OCI-LY3 (cell line): ENCODE measurements at regions not wholly inside any gene's neighbourhood (a gene's known extent, or its start where the extent isn't known, plus 50 kb on each side); places are given as distances from the start of the nearest gene placed in this dataset.

Experiments used
- H2AFZ ChIP-seq: fragments of 200-600, 300-600 bp; shearing (Covaris generic); 2 replicates; pipeline ENCODE4 v1.6.0; 2014; ENCODE audit warnings: antibody characterized with exemption, low read depth, low read length
- H3K27ac ChIP-seq: fragments of 200-600, 300-600 bp; sonication (generic); 2 replicates; pipeline ENCODE4 v1.5.1; 2014; ENCODE audit warnings: mild to moderate bottlenecking, low read length, moderate library complexity, mixed read lengths
- H3K27me3 ChIP-seq: fragments of 200-600, 300-600 bp; sonication (generic); 2 replicates; pipeline ENCODE4 v1.6.1; 2014; ENCODE audit warnings: low read depth, low read length, mixed read lengths
- H3K36me3 ChIP-seq: fragments of 200-600, 300-600 bp; sonication (generic); replicated peaks from 2 replicates; pipeline ENCODE3; 2014; ENCODE audit warnings: low read depth, low read length, mixed read lengths
- H3K4me1 ChIP-seq: fragments of 300-600, 200-600 bp; sonication (generic); 2 replicates; pipeline ENCODE4 v1.6.1; 2014; ENCODE audit warnings: low read length, mixed read lengths
- H3K4me2 ChIP-seq: fragments of 200-600, 300-600 bp; sonication (generic); 2 replicates; pipeline ENCODE4 v1.6.1; 2014; ENCODE audit warnings: low read length, mixed read lengths
- H3K4me3 ChIP-seq: fragments of 300-600, 200-600 bp; sonication (generic); 2 replicates; pipeline ENCODE4 v1.5.1; 2014; ENCODE audit warnings: antibody characterized with exemption, mild to moderate bottlenecking, low read length, moderate library complexity
- H3K79me2 ChIP-seq: fragments of 300-600, 200-600 bp; shearing (Covaris generic); 2 replicates; pipeline ENCODE4 v1.6.1; 2014; ENCODE audit warnings: mild to moderate bottlenecking, low read length, mixed read lengths
- H3K9ac ChIP-seq: fragments of 300-600, 200-600 bp; shearing (Covaris generic); 2 replicates; pipeline ENCODE4 v1.6.0; 2014; ENCODE audit warnings: mild to moderate bottlenecking, low read length, moderate library complexity
- H3K9me3 ChIP-seq: fragments of 200-600, 300-600 bp; shearing (Covaris generic); 2 replicates; pipeline ENCODE4 v1.6.1; 2014; ENCODE audit warnings: low read length, mixed read lengths; ENCODE audit not compliant: insufficient read depth
- H4K20me1 ChIP-seq: fragments of 200-600, 300-600 bp; sonication (generic); 2 replicates; pipeline ENCODE4 v1.6.1; 2016; ENCODE audit warnings: low read length, mixed read lengths; ENCODE audit not compliant: insufficient read depth
- CTCF ChIP-seq: fragments of 200-600, 300-600 bp; sonication (generic); IDR thresholded peaks from 2 replicates; pipeline ENCODE4 v1.5.1; 2014; ENCODE audit warnings: antibody characterized with exemption, low read length, low read depth
- EZH2phosphoT487 ChIP-seq: fragments of 200-600 bp; shearing (Covaris generic); IDR thresholded peaks from 2 replicates; pipeline ENCODE4 v1.6.1; 2018; ENCODE audit warnings: antibody characterized with exemption, mixed run types, low read depth

DNA sequence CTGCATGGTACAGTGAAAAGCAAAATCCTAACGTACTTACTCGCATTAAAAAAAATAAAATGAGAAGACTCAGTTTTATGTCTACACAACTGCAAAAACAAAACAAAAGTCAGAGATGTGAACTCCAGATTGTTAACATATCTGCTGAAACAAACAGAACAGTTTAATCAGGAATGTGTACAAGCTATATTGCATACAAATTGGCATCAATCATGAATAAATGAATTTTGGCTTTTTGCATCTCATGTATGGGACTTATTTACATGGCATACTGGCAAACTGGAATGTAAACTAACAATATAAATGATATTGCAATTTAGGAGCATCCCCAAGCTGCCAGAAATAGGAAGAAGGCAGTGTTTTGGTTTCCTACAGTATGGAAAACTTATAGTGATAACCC is 79.6 kb upstream of the NSMCE3 start:
- Histone ChIP-seq H3K27ac (no peak overlapping the region), H3K9me3 (no peaks in the 10 kb centered on the region), H3K9ac (no peak overlapping the region), H3K36me3 (no peaks in the 10 kb centered on the region), H3K4me1 (no peaks in the 10 kb centered on the region), H4K20me1 (no peaks in the 10 kb centered on the region), H2AFZ (no peak overlapping the region), H3K4me2 (no peak overlapping the region), H3K4me3 (no peak overlapping the region), H3K27me3 (no peaks in the 10 kb centered on the region), H3K79me2 (no peaks in the 10 kb centered on the region)
- TF ChIP-seq EZH2phosphoT487, result no peak
- no peak for TF ChIP-seq CTCF

- Histone ChIP-seq H4K20me1 (no peaks in the 10 kb centered on the region), H2AFZ (no peak overlapping the region), H3K79me2 (no peaks in the 10 kb centered on the region), H3K9ac (no peak overlapping the region), H3K4me2 (no peak overlapping the region), H3K36me3 (no peaks in the 10 kb centered on the region), H3K4me3 (no peak overlapping the region), H3K27ac (no peak overlapping the region), H3K9me3 (no peaks in the 10 kb centered on the region), H3K27me3 (no peaks in the 10 kb centered on the region), H3K4me1 (no peaks in the 10 kb centered on the region)
- no peak for TF ChIP-seq EZH2phosphoT487
- no peak for TF ChIP-seq CTCF
Measured at GRCh38 chr15:29348336-29348914, 78.8 kb upstream of the NSMCE3 start.

GRCh38 chr15:29346998-29347397 is 77.4 kb upstream of the NSMCE3 start:
- no peak overlapping the region for H3K9ac ChIP-seq
- no peak overlapping the region for H2AFZ ChIP-seq
- H3K4me3 ChIP-seq, result no peak overlapping the region
- no peaks in the 10 kb centered on the region for H4K20me1 ChIP-seq
- no peaks in the 10 kb centered on the region for H3K36me3 ChIP-seq
- H3K9me3 ChIP-seq, result no peaks in the 10 kb centered on the region
- no peaks in the 10 kb centered on the region for H3K79me2 ChIP-seq
- H3K4me1 ChIP-seq, result no peaks in the 10 kb centered on the region
- TF ChIP-seq EZH2phosphoT487, result no peak
- no peak overlapping the region for H3K27ac ChIP-seq
- no peaks in the 10 kb centered on the region for H3K27me3 ChIP-seq
- no peak overlapping the region for H3K4me2 ChIP-seq

DNA sequence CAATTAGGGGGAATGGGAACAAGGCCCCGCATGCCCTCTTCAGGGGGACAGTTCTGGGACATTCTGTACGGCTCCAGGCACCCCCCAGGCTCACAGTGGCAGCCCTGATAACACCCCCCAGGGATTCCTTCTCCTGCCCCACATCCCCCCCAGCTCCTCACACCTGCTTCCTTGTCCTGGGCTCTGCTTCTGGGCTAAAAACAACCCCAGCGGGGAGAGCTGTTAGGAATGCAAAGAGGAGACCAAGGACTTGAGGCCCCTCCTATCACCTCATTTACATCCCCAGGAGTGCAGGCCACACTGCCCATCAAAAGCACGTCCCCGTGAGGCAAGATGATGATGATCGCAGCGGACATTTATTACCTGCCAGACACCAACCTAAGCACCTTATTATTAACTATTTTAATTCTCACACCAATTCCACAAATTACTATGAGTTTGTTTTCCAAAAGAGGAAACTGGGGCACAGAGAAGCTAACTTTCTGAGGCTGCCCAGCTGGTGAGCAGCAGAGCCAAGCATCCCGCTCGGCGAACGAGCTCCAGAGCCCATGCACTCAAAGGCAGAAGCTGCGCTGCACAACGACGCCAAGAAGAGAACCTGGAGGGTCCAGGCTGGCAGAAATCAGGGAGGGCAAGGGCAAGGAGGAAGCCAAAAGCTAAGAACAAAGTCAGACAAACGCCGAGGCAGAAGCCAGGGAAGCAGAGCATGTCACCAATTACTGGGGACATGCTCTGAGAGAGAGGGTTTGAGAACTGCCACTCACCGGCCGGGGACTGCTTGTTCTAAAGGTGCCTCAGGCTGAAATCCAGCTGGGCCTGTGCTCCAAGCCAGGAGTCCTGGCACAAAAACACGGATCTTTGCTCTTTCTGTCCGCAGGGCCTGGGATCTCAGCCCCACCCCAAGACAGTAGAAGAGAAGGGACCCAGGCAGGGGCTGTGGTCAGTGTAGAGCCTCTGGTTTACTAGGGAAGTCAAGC is 76.2 kb upstream of the NSMCE3 start:
- Histone ChIP-seq H3K9ac (no peak overlapping the region), H3K4me2 (no peak overlapping the region)
- no peak for TF ChIP-seq CTCF

More for the DNA sequence above, 76.2 kb upstream of the NSMCE3 start:
- H3K27ac ChIP-seq, result no peak overlapping the region
- no peak overlapping the region for H3K4me3 ChIP-seq
- H4K20me1 ChIP-seq, result no peaks in the 10 kb centered on the region
- no peaks in the 10 kb centered on the region for H3K36me3 ChIP-seq
- H3K27me3 ChIP-seq, result no peaks in the 10 kb centered on the region
- no peak overlapping the region for H2AFZ ChIP-seq
- H3K79me2 ChIP-seq, result no peaks in the 10 kb centered on the region
- H3K9me3 ChIP-seq, result no peaks in the 10 kb centered on the region
- no peaks in the 10 kb centered on the region for H3K4me1 ChIP-seq
